GM19025 (cell line): ENCODE measurements at regions not wholly inside any gene's neighbourhood (a gene's known extent, or its start where the extent isn't known, plus 50 kb on each side); places are given as distances from the start of the nearest gene placed in this dataset.

Experiments used
- ATAC-seq: cut with Tn5 transposase; IDR thresholded peaks from one replicate; pipeline ENCODE4 v1.9.1; 2021; ENCODE audit warnings: mild to moderate bottlenecking, low read depth, moderate library complexity; ENCODE audit not compliant: unreplicated experiment

DNA sequence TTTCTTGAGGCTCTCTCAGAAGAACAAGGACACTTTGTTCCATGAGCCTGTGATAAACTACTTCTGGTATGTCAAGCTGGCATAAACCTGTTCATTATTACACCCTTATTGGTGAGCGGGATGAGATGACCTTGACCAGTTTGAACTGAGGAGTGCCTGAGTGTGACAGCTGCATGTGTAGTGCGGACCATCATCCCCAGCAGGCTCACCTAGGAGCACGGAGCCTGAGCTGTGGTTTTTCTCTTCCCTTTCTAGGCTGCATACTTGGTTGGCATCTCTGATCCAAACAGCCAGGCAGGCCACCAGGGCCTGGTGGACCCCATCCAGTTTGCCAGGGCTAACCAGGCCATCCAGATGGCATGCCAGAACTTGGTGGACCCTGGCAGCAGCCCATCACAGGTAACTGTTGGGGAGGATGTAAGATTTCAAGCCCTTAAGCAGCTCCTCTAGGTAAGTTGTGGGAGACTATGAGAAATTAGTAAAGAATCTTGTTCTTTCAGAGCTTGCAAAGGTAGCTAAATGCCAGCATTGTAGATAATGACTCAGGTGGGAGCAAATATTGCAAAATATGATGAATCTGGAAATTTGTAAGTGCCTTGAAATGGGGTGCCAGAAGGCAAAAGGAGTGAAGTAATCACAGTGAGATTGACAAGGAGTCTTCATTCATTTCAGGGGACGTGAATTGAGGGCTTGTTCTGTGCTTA lies 288.9 kb upstream of the TPM1 start:
- no peak for ATAC-seq

DNA sequence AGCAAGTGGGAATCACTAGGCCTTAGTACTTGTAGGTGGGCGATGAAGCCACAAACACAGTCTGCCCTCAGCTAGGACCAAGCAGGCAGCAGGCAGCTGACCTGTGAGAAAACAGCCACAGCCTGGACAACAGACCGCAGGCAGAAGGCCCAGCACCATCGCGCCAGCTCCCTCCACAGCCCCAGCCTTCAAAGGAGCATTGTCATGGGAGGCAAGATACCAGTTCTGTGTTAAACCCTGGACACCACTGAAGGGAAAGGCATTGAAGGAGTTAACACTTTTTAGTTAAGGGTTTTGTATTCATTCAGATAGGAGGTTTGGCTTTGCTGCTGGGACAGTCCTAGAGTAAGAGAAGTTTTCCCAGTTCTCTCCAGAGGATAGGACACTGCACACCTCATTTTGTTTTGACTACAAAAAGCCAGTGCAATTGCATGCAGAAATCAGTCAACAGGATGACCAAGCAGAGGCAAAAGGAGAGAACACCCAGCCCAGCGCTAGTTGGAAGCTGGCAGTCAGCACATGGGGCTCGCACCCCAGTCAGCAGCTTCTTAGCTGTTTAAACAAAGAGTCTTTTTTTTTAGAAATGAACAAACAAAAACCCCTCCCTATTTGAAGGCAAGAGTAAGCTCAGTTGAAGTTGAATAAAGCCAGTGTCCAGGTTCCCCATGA lies 286.1 kb upstream of the TPM1 start:
- no peak for ATAC-seq

DNA sequence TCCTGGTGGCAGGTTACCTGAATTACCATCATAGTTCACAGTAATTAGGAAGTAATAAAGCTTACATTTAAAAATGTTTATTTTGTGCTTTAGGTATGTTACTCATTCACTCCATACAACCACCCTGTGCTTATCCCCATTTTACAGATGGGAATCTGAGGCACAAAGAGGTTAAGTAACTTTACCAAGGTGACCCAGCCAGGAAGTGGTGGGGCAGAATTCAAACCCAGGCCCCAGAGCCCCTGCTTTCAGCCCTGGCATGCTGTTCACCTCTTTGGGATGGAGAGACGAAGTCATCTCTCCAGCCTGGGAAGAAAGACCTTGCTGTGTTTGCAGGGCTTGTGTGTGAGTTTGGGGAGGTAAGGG lies 285.6 kb upstream of the TPM1 start:
- ATAC-seq = no peak

DNA sequence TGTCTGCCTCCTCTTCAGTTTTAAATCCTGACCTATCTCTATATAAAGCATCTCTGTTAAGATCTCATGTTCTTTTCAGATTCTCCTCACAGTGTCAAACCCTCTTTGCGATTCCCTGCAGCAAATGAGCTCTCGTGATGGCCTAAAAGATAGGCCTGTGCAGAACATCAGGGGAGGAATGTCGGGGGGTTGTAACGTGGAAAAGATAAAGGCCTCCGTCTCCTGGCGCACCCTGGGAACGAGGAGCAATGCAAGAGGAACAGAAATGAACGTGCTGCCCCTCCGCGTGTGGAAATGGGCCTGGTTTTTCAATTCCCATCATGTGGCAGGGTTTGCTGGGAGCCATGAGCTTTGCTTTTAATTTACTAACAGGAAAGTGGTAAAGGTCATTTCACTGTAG lies 285.0 kb upstream of the TPM1 start:
- ATAC-seq = no peak

DNA sequence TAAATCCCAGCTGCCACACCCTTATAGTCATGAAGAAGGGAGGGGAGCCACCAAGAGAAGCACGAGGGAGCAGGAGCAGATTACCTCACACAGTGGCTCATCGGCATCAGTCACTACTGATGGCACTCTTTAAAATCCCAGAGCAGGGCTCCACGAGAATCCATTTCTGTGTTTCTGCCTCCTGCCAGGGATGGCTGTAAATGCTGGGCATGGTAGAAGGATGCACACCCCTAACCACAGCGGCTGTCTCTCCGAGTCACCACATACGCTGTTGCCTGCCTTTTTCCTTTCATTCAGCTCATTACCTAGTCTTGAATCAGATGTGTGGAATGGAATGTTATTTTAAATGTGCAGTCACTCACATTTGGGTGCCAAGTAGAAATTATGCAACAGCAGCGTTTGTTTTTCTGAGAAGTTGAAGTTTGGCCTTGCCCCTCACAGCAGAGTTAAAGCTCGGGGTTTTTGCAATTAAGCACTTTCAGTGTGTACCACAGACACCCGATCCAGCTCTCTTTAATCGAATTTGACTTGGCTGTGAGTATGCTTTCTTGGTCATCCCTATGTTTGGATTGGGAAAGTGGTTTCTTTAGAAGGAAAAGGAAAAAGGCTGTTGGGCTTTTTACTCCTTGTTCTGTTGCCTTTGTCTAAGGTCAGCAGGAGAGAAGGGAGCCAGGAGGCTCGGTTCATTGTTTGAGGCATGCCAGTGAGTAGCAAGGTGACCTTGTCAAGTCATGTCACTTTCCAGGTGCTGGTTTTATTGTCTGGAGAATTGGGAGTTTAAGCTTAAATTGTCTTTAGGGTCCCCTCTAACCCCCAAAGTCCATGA lies 284.2 kb upstream of the TPM1 start:
- no peak for ATAC-seq

DNA sequence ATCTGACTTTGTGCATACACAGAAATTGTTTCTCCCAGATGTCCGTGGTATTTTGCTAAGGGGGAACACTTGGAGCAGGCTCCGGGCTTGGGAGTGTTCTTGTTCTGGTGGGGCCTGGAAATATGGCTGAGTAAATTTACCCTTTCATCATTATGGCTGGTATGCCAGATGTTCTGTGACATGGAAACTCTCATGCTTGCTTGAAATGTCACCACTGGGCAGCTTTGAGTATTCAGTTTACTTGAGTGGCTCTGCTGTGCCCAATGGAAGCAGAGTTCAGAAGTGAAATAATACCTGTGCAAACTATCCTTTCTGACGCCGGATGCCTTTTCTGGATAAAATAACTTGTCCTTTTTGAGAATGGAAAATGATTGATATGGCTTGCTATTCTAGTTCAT lies 283.6 kb upstream of the TPM1 start:
- no peak for ATAC-seq

DNA sequence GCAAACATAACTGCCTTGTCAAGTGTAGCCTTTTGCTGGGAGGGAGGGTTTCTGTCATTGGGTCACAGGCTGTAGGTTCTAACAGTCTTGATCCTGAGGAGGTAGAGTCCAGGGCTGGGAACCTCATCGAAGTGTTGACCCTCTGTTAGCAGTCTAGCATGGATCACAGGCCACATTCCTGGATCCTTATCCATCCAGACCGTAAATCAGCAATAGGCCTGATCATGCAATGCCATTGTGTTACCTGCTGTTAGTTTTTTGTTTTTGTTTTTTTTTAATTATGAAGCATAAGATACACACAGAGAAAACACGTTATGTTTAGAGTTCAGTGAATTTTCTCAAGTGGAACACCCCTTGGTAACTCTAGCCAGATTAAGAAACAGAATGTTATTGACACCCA lies 282.0 kb upstream of the TPM1 start:
- ATAC-seq = no peak

DNA sequence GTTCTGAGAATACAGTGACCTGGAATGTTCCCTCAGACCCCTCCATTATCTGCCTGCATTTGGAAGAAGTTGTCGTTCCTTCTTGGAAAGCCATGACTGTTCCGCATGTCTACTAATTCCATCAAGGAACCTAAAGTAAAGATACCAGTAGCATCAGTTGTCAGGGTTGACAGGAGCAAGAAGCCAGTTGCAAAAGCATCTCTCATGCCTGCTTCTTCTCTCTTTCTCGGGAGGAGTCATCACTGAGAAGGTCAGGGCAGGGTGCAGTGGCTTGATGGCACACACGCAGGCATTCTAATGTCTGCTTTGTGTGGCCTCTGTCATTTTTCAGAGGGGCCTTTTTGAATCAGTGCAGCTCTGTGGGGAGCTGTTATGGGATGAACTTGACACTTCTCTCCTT lies 276.6 kb upstream of the TPM1 start:
- no peak for ATAC-seq

DNA sequence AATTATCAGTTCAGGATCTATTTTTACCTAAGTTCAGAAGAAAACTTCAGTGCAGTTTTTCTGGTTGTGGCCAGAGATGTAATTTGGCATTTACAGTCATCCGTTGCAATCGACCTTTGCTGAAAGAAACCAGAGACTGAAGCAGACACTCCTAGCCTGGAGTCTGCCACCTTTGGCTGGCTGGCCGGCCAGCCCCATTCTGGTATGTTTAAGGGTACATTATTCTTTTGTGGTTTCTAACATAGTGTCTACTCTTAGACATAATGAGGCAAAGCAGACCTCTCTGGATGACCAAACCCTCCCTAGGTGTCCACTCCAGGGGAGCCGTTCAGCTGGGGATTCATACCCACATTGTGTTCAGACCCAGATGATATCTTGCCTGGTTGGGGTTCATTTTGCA lies 275.9 kb upstream of the TPM1 start:
- ATAC-seq = no peak

DNA sequence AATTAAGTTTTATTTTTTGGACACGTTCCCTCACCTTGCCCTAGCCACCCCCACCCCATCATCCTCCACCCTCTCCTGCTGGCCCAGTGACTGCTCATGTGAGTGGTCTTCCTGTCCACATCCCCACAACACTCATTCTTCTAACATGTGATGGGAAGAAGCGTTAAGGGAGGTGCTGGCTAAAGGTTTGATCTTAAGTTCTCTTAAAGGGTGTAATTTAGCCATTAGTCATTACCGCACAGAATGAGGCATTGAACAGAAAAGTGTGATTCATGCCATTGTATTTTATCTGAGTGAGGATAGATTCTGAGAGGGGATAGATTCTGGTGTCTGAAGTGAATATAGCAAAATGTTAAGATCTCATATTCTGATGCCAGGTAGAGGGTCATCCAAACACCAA lies 272.9 kb upstream of the TPM1 start:
- ATAC-seq = no peak

DNA sequence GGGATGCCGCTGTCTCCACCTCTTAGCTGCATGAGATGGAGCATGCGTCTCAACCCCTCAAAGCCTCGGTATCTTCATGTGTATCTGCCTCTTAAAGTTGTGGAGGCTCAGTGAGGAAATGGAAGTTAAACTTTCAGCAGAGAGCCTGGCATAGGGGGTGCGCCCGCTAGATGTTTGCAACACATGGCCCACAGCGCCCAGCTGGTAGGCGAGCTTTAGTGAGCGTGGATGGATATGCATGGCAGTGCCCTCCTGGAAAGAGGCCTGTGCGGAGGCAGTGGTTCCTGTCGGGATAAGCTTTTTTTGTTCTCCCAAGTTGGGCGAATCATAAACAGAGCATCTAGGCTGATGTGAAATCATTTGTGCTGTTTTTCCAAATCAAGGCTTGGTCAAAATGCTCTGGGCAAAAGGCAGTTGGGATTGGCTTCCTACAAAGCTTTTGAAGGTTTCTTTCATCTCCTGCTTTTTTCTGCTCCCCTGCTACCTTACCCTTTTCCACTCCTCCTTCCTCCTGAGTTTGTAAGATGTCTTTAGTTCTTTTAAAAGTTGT lies 272.4 kb upstream of the TPM1 start:
- ATAC-seq = no peak

DNA sequence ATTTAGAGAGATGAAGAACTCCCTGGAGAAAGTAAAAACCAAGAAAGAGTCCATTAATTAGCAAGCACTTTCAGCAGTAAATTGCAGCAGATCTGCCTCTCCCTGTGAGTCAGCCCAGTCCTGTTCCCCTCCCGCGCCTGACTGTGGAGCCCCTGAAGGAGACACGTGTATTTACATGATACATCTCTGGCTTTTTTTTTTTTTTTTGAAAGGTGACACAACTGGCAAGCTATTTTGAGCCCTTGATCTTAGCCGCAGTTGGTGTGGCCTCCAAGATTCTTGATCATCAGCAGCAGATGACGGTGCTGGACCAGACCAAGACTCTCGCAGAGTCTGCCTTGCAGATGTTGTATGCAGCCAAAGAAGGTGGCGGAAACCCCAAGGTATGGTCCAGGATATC lies 271.8 kb upstream of the TPM1 start:
- no peak for ATAC-seq

DNA sequence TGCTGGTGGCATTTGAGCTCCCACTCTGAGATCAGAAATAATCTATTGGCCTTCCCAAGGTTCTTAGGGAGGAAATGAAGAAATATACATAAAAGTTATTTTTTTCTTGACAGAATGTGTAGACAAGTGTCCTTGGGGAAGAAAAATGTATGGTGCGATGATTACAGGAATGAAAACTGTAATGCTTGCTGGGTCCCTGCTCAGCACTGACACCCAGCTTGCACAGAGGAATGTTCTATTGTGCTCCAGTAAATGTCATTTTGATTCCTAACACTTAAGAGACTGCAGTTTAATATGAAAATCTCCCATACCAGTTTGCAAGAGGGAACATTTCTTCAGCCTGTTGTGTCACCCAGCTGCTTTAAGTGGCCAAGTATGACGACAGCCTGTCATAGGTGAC lies 271.3 kb upstream of the TPM1 start:
- ATAC-seq = no peak

DNA sequence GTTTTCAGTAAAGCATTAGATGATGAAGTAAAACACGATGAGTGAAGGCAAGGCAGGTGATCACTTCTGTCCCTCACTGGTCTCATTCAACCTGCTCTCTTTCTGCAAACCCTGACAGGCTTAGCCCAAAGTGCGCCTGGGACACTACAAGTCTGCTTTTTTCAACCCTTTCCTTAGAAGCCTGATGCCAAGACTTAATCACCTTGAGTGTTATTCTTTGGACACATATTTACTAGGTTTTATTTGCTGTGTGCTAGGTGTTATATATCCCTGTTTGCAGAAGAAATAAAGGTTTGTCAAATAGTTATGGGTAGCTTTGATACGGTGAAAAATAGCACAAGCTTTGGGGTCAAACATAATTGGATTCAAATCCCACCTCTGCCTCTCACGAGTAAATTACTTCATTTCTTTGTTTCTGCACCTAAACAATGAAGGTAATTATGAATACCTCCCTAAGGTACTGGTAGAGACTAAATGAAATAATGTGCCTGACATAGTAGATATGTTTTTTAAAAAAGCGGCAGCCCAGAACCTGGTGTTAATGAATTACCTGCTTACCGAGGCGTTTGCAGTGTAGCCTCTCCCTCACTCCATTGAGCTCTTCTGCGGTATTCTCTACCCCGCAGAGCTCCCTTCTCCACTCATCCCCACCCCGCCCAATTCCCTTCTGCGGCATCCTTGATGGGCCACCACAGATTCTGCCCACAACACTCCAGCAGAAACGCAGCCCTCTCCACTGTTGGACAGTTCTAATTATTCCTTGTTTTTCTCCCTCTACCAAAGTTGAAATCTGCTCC lies 269.0 kb upstream of the TPM1 start:
- no peak for ATAC-seq

DNA sequence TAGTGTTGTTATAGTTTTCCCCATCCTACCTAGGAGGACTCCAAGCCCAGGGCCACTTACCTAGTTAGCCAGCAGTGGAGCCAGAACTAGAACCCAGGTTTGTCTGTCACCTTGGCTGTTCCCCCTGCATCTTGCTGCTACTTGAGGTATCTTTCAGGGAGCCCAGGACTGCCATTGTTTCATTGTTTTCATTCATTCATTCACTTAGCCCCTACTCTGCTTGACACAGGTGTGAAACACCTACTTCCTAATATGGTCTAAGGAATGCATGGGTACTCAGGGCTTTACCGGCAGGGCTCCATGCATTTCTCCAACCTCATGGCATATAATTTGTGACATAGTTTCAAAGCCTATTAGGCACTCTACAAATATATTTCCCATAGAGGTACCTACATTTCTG lies 266.6 kb upstream of the TPM1 start:
- no peak for ATAC-seq

DNA sequence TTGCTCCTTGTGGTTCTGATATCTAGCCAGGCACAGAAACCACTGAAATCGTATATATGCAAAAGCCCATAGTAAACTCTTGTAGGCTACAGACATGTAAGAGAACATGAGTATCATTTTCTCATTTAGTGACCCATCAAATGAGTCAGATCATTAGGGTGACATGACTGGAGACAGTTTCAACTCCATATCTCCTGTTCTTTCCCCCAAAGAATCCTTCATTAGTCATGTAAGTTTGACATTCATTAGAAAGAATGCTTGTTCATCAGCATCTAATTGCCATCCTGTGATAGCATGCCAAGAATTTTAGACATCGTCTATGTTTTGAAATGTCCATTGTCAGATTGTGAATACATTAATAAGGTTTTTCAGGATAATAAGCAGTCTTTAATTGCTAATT lies 264.9 kb upstream of the TPM1 start:
- no peak for ATAC-seq

DNA sequence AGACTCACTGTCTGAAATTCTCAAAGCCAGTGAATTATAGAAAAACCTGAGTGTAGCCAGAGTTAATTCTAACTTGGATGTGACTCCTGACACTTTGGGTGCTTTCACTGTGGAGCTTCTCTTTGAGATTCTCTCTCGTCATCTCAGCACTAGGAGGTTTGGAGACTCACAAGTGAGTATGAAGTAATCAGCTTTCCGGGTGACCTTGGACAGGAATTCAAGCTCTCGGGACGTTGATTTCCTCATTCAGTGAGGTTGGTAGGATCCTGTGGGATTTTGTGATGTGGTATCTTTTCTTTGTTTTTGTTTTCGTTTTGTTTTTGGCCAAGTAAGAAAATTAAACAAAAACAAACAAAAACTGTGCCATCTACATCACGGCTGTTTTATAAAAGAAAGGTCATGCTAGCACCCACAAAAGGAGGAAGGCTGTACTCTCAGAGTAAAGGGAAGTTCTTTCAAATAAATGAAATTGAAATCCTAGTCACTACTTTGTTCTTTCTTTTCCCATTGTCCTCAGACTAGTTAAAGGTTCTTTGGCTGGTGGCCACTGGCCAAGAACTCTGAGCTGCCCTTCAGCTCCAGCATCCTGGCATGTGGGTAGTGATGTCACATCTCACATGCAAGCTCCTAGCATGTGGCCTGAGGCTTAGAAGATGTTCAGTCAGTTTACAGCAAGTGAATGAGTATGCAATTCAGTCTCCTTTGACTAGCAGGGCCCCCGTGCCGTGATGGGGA lies 263.3 kb upstream of the TPM1 start:
- ATAC-seq = no peak

DNA sequence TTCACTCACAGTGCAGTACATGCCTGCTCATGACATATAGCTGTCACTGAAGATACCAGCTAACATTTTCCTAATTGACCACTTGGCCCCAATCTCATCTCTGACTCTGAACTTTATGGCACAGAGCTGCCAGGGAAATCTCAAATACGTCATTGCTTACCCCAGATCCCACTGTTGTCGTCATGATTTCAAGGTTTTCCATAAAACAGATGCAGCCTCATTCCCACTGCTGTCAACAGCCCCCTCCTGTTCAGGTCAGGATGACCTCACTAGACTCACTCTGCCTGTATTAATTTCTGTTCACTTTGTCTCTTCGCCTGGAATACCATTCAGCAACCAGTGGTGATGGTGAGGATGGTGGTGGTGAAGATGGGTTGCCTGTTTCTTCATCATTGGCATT lies 262.6 kb upstream of the TPM1 start:
- ATAC-seq = no peak

DNA sequence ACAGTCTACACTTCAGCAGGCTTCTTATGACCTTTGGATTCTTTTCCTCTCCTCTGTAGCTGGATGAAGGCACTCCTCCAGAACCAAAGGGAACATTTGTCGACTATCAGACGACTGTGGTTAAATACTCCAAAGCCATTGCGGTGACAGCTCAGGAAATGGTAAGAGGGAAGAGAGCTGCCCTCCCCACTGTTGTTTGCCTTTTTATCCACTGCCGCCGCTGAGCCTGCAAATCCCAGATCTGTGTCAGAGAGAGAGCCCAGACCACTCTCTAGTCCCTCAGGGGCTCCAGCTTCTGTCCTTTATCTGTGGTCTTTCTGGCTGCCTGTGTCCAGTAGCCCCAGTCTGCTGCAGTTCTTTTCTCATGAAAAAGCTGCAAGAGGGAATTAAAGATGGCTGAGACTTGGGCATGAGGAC lies 261.5 kb upstream of the TPM1 start:
- ATAC-seq = no peak
